Adrenal gland (tissue), 9 donors: ENCODE measurements at regions not wholly inside any gene's neighbourhood (a gene's known extent, or its start where the extent isn't known, plus 50 kb on each side); places are given as distances from the start of the nearest gene placed in this dataset.

Source experiments
- DNase-seq, 7 donors: peaks; one replicate each; pipeline ENCODE4 v3.0.0-alpha.2; 2019 to 2020
- H3K27ac ChIP-seq, 5 donors: fragments of 200-600 bp; sonication (generic) in 4 of 5; 1 replicate in 3 of 5; 2 replicates in 2 of 5; pipeline versions ENCODE4 v1.5.1 to v1.8.0; 2016 to 2020; ENCODE audit warnings: mild to moderate bottlenecking in 1 of 5
- H3K27me3 ChIP-seq: fragments of 200-600 bp; 2 replicates; pipeline ENCODE4 v1.8.0; 2021
- H3K36me3 ChIP-seq, 2 donors: fragments of 200-600 bp; replicated peaks in 1 of 2; 1 replicate in 1 of 2; 2 replicates in 1 of 2; pipeline versions ENCODE4 v1.5.1 to v1.8.0; 2018 to 2022
- H3K4me1 ChIP-seq, 2 donors: fragments of 200-600 bp; replicated peaks in 1 of 2; 1 replicate in 1 of 2; 2 replicates in 1 of 2; pipeline versions ENCODE4 v1.5.1 to v1.8.0; 2018 to 2021
- H3K4me3 ChIP-seq, 4 donors: fragments of 200-600 bp; sonication (generic) in 3 of 4; one replicate each; pipeline ENCODE4 v1.5.1; 2016 to 2018
- H3K9me3 ChIP-seq, 3 donors: fragments of 200-600 bp; sonication (generic) in 1 of 3; replicated peaks in 1 of 3; 1 replicate in 2 of 3; 2 replicates in 1 of 3; pipeline versions ENCODE4 v1.5.1 to v1.8.0; 2016 to 2021
- CTCF ChIP-seq, 6 experiments: fragments of 450-650 bp in 4 of 6; fragments of 200-600 bp in 2 of 6; sonication (generic) in 1 of 6; IDR thresholded peaks; 1 replicate in 5 of 6; 2 replicates in 1 of 6; pipeline versions ENCODE4 v1.5.1 to v1.8.0; 2016 to 2021; ENCODE audit warnings: antibody characterized with exemption in 6 of 6, mild to moderate bottlenecking in 2 of 6, moderate library complexity in 1 of 6
- POLR2A ChIP-seq, 2 donors: fragments of 450-650 bp; IDR thresholded peaks; one replicate each; pipeline ENCODE4 v1.6.1; 2017; ENCODE audit warnings: antibody characterized with exemption in 2 of 2, mild to moderate bottlenecking in 2 of 2, moderate library complexity in 1 of 2
- WGBS, 4 donors: extraction: QIAGEN DNeasy Blood & Tissue Kit in 2 of 4; methylation state at CpG; one replicate each; pipeline versions ENCODE4 v1.1.5 to v1.1.7; 2013 to 2017; 5-methylcytosine and 5-hydroxymethylcytosine counted together
- intact Hi-C, 2 donors: fragments of 100-400 bp; cut with DNase I; formaldehyde crosslinking; loops; one replicate each; pipeline versions ENCODE4 v1.14.1 to v1.15.0; 2022 to 2023
- donor health status: healthy with polysubstance abuse.
- donor health status: Bipolar disorder and iron deficiency.
- donor health status: DM: yes; HTN: yes; CAD: no.
- donor health status: DM: no; HTN: no; CAD: no.
- donor health status: DM: no; HTN: no; CAD: no.

DNA sequence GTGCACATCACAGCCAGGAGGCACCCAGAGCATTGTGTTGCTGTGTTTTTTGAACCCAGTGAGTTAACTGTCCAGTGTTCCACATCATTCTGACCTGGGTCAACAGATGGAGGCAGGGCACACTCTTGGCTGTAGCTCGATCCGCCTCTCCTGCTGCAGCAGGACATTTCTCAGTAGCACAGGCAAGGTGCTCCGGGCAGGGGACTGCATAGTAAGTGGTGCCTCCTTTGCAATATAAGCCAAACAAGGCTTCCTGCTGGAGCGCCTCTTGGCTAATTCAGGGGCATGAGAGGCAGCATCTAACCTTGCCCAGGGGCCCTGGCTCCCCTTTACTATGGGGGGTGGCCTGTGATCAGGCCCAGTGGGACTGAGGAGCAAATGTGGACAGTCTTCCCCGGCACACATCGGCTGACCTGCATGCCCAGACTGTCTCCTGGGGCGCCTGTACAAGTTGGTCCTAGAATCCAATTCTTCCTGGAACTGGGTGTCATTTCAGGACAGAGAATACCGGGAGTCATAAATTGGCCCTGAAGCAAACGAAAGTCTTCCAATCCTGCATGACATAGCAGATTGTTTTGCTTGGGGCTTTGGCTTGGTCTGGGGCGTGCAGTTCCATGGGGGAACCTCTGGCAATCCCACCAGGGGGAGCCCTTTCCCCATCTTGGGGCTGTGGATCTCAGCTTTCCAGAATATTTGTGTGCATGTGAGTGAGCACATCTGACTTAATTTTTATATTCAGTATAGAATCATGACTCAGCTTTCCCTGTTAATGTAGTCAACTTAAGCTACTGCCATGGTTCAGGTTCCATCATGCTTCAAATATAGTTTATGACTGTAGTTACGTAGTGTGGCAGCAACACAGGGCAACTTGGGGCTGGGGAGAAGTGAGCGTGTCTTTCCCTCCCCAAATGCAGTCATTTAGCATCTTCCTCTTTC lies 56.0 kb upstream of the DDR1 start:
- 37 to 48% (median 46%) methylated on average over 8 to 12 of the region's 12 CpGs for WGBS, 4 donors
- Histone ChIP-seq H3K9me3 (no peaks in the 10 kb centered on the region), H3K27ac (peak overlapping the region; percentile 23 to 80 (median 78)), H3K4me3 (no peak overlapping the region), H3K4me1 (peaks cover 8 to 13% of the 10 kb centered on the region in 2 donors), H3K27me3 (no peaks in the 10 kb centered on the region), H3K36me3 (no peaks in the 10 kb centered on the region)
- TF ChIP-seq CTCF (IDR thresholded peaks at IDR 0.05), result peak; percentile 87 to 97 (median 96)
- peak in 1 of 2 donors; percentile 49 for TF ChIP-seq POLR2A (IDR thresholded peaks at IDR 0.05)
- intact Hi-C loops, result loop anchor here (2.0 to 10.0 kb wide), 4 partner anchors 49 to 254 kb away; partner anchors contain the start of genes FLOT1 (in 1 of the 2) and IER3 (in 1 of the 2)
- peak; percentile 92 to 97 (median 94) for DNase-seq

- 41 to 55% (median 48%) methylated on average over 4 of the region's 4 CpGs for WGBS, 4 donors
- TF ChIP-seq CTCF (IDR thresholded peaks at IDR 0.05) (no peak), POLR2A (IDR thresholded peaks at IDR 0.05) (no peak)
- Histone ChIP-seq H3K27ac (no peak overlapping the region), H3K27me3 (no peaks in the 10 kb centered on the region), H3K36me3 (no peaks in the 10 kb centered on the region), H3K4me1 (peaks cover 11 to 22% of the 10 kb centered on the region in 2 donors), H3K4me3 (no peak overlapping the region), H3K9me3 (no peaks in the 10 kb centered on the region)
- intact Hi-C loops, result loop anchor here (5.0 to 10.0 kb wide), 3 partner anchors 50 to 255 kb away; partner anchors contain the start of genes FLOT1 (in 1 of the 2) and IER3 (in 1 of the 2)
- DNase-seq, result no peak
Measured at GRCh38 chr6:30826961-30827342, 57.4 kb upstream of the DDR1 start.

DNA sequence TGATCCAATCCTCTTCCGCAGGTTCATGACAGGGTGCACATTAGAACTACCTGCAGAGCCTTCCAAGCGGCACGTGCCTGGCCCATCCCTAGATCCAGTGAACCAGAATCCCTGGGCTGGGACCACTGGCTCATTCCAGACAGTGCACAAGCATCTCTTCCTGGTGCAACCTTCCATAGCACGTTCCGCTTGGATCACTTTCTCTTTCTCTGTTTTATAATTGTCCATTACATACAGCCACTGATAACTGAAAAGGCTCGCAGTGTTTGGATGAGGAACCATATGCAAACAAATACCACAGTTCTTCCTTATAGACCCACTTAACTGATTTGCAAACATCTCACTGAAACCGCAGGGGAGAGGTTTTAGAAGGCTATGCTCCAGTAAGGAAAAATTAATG lies 59.6 kb upstream of the DDR1 start:
- Histone ChIP-seq H3K27me3 (no peaks in the 10 kb centered on the region), H3K27ac (no peak overlapping the region), H3K4me1 (peaks cover 11 to 24% of the 10 kb centered on the region in 2 donors), H3K4me3 (no peak overlapping the region), H3K9me3 (no peaks in the 10 kb centered on the region), H3K36me3 (no peaks in the 10 kb centered on the region)
- intact Hi-C loops, result loop anchor here (5.0 to 10.0 kb wide), 3 partner anchors 53 to 258 kb away; partner anchors contain the start of genes FLOT1 (in 1 of the 2) and IER3 (in 1 of the 2)
- TF ChIP-seq CTCF (IDR thresholded peaks at IDR 0.05) (no peak), POLR2A (IDR thresholded peaks at IDR 0.05) (no peak)
- no peak for DNase-seq
- WGBS, 4 donors, result 88 to 92% (median 89%) methylated on average over 7 of the region's 7 CpGs

- Histone ChIP-seq H3K4me3 (no peak overlapping the region), H3K27me3 (no peaks in the 10 kb centered on the region), H3K27ac (no peak overlapping the region), H3K9me3 (no peaks in the 10 kb centered on the region), H3K4me1 (peaks cover 11 to 19% of the 10 kb centered on the region in 2 donors), H3K36me3 (no peaks in the 10 kb centered on the region)
- intact Hi-C loops, result loop anchor here in 1 of 2 donors (10.0 kb wide), 1 partner anchor 79 kb away; the partner anchor contains the start of genes FLOT1 and IER3
- no peak for TF ChIP-seq POLR2A (IDR thresholded peaks at IDR 0.05)
- TF ChIP-seq CTCF (IDR thresholded peaks at IDR 0.05), result no peak
- no peak for DNase-seq
- WGBS, 4 donors, result 68 to 78% (median 74%) methylated on average over 4 of the region's 4 CpGs
Measured at GRCh38 chr6:30823534-30823865, 60.8 kb upstream of the DDR1 start.
